HG02981 (cell line): ENCODE measurements at regions not wholly inside any gene's neighbourhood (a gene's known extent, or its start where the extent isn't known, plus 50 kb on each side); places are given as distances from the start of the nearest gene placed in this dataset.
"Not testable (repeated sequence)": the region's sequence is repeated elsewhere in the genome, so short reads cannot be mapped to it uniquely, and the experiment has no call there.

ENCODE experiments used
- ATAC-seq: cut with Tn5 transposase; IDR thresholded peaks from one replicate; pipeline ENCODE4 v1.9.1; 2021; ENCODE audit warnings: mild to moderate bottlenecking, moderate library complexity; ENCODE audit not compliant: unreplicated experiment

GRCh38 chr21:15564907-15565306 lies 164.9 kb upstream of the USP25 start:
- no peak for ATAC-seq

DNA sequence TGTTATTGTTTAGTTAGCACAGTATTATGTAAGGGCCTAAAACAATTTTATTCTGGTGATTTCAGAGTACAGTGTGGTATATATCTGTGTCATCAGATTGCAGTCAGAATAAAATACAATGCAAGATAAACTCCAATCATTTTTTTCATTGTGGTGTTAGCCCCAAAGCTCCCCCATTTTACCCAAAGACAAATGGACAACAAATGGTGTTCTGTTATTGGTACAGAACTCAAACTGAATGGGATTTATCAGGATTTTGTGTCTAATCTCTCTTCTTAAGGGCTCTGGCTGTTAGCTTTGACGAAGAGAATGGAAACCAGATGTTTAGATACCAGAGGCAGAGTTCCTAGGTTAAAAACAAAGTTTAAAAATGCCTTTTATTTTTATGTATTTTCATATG lies 163.1 kb upstream of the USP25 start:
- ATAC-seq: no peak

DNA sequence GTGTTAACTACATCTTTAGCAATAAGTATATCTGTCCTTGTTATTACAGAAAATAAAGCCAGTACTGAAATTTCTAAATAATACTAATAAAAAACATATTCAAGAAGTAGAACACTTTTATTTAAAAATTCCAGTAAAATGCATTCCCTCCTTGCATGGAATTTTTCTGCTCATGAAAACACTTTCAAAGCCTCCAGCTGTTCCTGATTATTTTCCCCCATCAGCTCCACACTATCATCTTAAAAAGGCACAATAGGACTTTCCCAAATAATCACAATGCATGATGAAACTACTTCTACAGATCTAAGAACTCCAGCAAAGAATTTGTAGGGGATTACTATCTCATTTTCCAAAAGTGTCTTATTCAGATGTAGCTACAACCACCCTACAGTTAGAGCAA lies 162.6 kb upstream of the USP25 start:
- no peak for ATAC-seq

GRCh38 chr21:15568516-15568915 lies 161.3 kb upstream of the USP25 start:
- no peak for ATAC-seq

DNA sequence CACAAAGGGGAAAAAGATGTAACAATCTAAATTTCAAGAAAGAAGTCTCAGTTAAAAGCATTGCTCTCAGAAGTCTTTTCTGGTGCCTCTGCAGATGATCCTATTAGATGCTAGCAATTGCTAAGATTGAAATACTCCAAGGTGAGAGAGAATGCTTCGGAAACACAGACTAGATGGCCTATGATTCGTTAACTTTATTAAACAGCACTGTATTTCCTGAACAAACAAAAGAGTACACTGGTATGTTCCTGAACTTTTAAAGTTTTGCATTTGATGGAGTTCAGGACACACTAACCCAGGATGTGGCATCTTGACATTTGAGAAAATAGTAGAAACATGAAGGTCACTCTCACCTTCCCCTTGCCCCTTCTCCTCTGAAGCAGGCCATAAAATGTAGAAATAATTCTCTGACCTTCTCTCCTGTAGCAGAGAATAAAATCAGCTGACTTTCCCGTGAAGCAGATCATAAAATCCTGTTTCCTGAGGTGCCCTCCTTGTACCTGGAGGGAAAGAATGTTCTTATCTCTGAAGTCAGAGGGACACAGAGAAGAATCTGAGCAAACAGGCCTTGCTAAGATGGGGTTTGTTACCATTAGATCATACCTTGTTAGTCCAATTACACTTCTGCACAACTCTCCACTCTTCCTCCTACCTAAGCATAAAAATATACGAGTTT lies 142.9 kb upstream of the USP25 start:
- no peak for ATAC-seq

- ATAC-seq: no peak
Observed at GRCh38 chr21:15592271-15592860, 137.4 kb upstream of the USP25 start.

GRCh38 chr21:15592957-15593356 lies 136.8 kb upstream of the USP25 start:
- ATAC-seq: no peak

DNA sequence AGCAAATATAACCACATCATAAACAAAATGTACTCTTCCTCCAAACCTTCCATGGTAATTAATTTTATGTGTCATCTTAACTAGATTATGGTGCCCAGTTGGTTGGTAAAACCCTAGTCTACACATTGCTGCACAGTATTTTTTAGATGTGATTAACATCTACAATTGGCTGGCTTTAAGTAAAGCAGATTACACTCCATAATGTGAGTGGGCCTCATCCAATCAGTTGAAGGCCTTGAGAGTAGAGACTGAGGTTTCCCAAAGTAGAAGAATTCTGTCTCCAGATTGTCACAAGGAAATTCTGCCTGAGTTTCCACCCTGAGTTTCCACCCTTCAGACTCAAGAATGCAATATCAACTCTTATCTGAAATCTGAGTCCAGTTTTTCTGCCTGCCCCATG lies 128.4 kb upstream of the USP25 start:
- no peak for ATAC-seq

DNA sequence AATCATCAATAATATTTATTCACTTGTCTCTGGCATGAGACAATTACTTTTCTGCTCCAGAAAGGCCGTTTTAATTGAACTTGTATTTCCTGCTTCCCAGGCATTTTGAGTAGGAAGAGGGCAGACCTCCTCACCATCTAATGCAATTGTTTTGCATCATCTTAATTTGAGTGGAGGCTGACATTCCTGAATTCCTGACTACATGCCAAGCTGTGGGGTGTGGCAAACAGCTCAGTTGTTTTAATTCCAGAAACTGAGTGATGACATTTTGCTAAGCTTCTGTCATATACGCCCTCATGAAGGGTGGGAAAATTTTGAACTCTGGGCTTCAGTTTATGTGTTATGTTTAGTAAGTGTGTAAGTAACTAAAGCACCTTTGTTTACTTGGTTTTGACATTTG lies 125.4 kb upstream of the USP25 start:
- ATAC-seq: no peak

DNA sequence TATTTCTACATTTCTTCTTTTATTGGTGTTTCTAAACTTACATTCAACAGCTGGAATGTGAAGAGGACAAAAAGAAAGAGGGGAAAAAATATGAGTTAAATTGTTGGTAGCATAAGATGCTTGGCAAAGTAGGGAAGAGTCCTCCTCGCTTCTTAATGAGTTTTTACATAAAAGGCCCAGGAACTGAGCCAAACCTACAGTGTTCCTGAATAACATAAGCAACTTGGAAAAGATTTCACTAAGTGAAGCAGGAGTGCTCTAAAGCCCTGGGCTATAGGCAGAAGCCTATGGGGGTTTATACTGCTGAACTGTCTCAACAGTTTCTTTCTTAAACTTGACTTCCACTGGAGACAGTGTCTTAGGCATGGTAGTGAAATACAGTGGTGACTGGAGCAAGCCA lies 115.0 kb upstream of the USP25 start:
- ATAC-seq: no peak

- no peak for ATAC-seq
Observed at GRCh38 chr21:15616864-15617574, 112.8 kb upstream of the USP25 start.

DNA sequence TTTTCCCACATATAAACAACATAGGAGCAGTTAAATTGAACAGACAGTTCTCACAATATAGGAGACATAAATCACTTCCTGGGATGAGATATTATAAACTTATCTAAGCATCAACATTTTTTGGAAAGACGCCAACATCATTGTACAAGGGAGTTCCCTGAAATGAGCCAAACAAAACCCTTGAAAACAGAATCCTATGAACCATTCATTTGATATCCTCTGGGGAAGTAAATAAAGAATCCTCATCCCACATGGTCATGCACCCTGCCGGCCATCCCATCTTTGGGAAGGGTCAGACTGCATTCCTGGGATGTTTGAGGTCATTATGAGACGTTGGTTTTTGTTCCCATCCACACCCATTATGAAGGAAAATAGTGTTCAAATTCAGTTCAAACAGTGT lies 111.8 kb upstream of the USP25 start:
- no peak for ATAC-seq

DNA sequence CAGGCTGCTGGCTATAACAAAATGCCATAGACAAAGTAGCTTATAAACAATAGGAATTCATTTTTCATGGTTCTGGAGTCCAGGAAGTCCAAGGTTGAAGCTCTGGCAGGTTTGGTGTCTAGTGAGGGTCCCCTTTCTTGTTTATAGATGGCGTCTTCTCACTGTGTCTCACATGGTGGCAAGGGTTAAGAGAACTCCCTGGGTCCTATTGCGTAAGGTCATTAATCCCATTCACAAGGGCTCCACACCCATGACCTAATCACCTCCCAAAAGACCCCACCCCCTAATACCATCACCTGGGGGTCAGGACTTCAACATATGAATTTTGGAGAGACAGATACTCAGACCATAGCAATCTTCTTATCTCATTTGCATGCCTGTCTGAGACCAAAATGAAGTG lies 108.9 kb upstream of the USP25 start:
- ATAC-seq: no peak

DNA sequence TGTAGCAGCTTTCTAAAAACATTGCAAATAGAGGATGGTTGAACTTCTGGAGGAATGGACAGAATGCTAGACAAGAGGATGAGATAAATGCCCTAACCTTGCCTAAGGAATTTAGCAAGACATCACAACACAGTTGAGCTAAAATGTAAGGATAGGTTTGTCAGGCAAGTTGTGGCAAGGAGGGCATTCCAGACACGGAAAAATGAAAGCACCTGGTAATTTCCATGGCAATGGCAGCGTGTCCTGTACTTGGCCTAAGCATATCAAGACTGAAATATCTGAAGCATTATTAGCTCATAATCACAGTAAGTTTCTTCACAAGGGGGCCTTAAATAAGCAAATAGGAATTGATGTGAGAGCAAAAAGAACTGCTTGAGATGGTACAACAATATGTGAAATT lies 105.1 kb upstream of the USP25 start:
- no peak for ATAC-seq

GRCh38 chr21:15625363-15625762 lies 104.4 kb upstream of the USP25 start:
- ATAC-seq: no peak

DNA sequence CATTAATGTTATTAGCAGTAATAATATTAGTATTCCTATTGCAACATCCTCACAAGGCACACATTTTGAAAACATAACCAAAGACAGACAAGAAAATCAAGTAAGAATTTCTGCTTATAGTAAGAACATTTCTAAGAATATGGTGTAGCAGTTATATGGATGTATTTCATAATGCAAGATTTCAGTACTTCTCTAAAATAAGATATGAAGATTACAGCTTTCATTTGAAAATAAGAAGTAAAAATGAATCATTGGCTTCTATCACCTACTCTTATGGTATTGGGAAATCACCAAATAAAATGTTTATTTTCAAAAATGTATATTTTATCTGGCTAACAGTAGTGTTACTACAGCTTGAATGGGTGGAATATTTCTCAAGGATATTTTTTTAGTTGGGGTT lies 103.8 kb upstream of the USP25 start:
- ATAC-seq: no peak

DNA sequence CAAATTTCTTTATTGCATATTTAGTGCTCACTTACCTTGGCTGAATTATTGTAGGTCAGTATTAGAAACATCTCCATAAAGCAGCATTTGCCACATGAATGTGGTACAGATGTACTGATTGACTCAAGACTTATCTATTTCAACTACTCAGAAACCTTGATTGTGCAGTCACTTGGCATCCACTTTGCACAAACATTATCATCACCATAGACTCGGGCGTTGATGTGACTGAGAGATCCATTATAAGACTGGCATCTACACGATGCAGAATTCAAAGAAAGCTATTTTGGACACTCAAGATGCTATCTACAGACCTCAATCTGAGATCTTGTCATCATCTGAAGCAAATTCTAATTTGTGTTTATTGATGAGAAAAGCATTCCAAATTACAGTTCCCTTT lies 102.8 kb upstream of the USP25 start:
- no peak for ATAC-seq

- no peak for ATAC-seq
Observed at GRCh38 chr21:15627823-15628222, 102.0 kb upstream of the USP25 start.

DNA sequence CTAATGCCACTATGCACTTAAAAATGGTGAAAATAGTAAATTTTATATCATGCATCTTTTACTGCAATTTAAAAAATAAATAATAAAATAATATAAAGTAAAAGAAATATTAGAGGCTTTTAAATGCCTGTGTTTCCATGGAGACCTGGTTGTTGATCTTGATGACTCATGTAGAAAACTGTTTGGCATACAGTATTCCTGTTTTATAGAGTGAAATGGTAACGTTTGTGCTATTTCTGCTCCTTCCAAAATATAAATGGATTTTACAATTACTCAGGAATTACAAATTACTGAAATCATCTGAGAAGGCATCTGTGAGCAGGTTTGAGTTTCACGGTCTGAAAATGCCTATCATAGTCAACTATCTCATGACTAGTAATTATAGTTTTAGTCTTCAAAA lies 98.4 kb upstream of the USP25 start:
- ATAC-seq: no peak

DNA sequence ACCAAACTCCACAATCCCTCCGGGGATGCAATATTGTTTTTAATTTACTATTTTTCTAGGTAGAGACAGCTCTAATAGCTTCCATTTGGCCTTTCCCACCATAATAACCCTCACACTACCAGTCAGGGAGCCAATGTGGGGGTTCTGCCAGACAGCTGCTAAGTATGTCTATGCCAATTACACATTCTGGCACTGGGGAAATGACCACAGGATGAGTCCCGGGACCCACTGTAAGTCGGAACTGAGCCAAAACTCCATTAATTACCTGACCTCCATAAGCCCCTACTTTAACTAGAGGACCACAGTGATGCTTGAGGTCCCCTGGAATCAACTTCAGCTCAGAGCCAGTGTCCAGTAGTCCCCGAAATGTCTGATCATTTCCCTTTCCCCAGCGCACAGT lies 95.2 kb upstream of the USP25 start:
- ATAC-seq: not testable (repeated sequence)

DNA sequence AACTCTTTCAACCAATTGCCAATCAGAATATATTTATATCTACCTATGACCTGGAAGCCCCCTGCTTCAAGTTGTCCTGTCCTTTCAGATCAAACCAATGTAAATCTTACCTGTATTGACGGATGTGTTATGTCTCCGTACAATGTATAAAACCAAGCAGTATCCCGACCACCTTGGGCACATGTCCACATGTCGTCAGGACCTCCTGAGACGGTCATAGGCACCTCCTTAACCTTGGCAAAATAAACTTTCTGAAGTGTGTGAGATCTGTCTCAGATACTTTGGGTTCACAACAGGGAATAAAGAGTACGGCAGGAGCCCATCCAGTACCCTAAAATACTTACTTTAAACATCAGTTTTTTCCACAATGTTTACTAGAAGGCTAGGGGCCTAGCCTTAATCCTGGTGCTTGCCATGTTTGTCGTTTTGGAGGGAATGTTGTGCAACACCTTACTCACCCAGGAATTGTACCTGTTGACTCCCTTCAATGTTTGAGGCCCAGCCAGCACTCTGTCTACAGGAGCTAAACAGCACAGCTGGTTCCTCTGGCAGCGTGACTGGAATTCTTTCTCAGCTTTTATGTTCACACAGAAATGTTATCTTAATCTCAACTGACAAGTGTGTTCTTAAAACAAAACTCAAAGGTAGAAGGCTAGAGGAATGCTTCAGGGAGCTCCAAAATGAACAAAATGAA lies 90.8 kb upstream of the USP25 start:
- no peak for ATAC-seq

DNA sequence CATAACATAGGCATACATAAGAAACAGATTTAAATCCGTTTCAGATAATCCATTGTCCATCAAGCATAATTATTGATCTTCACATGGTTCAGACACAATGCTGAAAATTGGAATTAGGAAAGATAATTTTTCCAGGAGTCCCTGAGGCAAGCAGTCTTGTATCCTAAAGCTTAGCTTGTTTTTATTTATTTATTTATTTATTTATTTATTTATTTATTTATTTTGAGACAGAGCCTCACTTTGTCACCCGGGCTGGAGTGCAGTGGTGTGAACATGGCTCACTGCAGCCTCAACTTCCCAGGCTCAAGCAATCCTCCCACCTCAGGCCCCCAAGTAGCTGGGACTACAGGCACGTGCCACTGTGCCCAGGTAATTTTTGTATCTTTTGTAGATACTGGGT lies 89.7 kb upstream of the USP25 start:
- not testable (repeated sequence) for ATAC-seq
